IMR-90 (cell line): ENCODE measurements at regions not wholly inside any gene's neighbourhood (a gene's known extent, or its start where the extent isn't known, plus 50 kb on each side); places are given as distances from the start of the nearest gene placed in this dataset.

Experiments
- ATAC-seq: fragments of 200-7000 bp; cut with Tn5 transposase; 2 replicates; pipeline ENCODE4 v1.9.1; 2020; ENCODE audit warnings: low read depth, mild to moderate bottlenecking, moderate library complexity
- BruUV-seq: library from RNA; stranded (reverse); fragments of 400-500 nt; replicated peaks from 2 replicates; lab custom pipeline; 2021; lab: Mats Ljungman, UMichigan
- CTCF ChIA-PET: fragments of 300-600 bp; formaldehyde crosslinking; extraction: SDS; loops from one replicate; lab custom pipeline; 2021; ENCODE audit warnings: antibody characterized with exemption; lab: Yijun Ruan, JAX
- POLR2A ChIA-PET: fragments of 300-600 bp; sonication (Branson Sonifier 250); formaldehyde crosslinking; loops from one replicate; lab custom pipeline; 2022; ENCODE audit warnings: antibody characterized with exemption; ENCODE audit not compliant: unreplicated experiment; lab: Charles Lee
- DNase-seq: peaks from one replicate; pipeline ENCODE4 v3.0.0; 2013
- H2AFZ ChIP-seq: replicated peaks from 2 replicates; pipeline ENCODE3; 2013; ENCODE audit warnings: low read length, mild to moderate bottlenecking; ENCODE audit not compliant: poor library complexity
- H2AK5ac ChIP-seq: 2 replicates; pipeline ENCODE4 v1.6.1; 2013; ENCODE audit warnings: low read depth, low read length, inconsistent platforms
- H2AK9ac ChIP-seq: replicated peaks from 2 replicates; pipeline ENCODE3; 2013; ENCODE audit warnings: mild to moderate bottlenecking, low read depth, low read length, moderate library complexity; ENCODE audit not compliant: poor library complexity
- H2BK120ac ChIP-seq: 2 replicates; pipeline ENCODE4 v1.6.1; 2013; ENCODE audit warnings: low read depth, low read length, inconsistent platforms
- H2BK15ac ChIP-seq: 3 replicates; pipeline ENCODE4 v1.6.1; 2013; ENCODE audit warnings: low read depth, low read length, inconsistent platforms
- H2BK20ac ChIP-seq: 2 replicates; pipeline ENCODE4 v1.6.1; 2013; ENCODE audit warnings: low read depth, mild to moderate bottlenecking, inconsistent platforms, low read length, moderate library complexity
- H2BK5ac ChIP-seq: 2 replicates; pipeline ENCODE4 v1.6.1; 2013; ENCODE audit warnings: mild to moderate bottlenecking, low read depth, low read length, inconsistent platforms; ENCODE audit not compliant: poor library complexity, severe bottlenecking
- H3K14ac ChIP-seq: replicated peaks from 2 replicates; pipeline ENCODE4 v1.6.1; 2013; ENCODE audit warnings: low read depth, low read length, inconsistent platforms
- H3K18ac ChIP-seq: 2 replicates; pipeline ENCODE4 v1.6.1; 2013; ENCODE audit warnings: low read depth, low read length, control low read depth
- H3K23ac ChIP-seq: 2 replicates; pipeline ENCODE4 v1.6.1; 2013; ENCODE audit warnings: low read depth, low read length, inconsistent platforms
- H3K27ac ChIP-seq: 2 replicates; pipeline ENCODE4 v1.5.1; 2013; ENCODE audit warnings: mild to moderate bottlenecking, control low read depth, low read length; ENCODE audit not compliant: insufficient read depth
- H3K27me3 ChIP-seq: 2 replicates; pipeline ENCODE4 v1.6.1; 2013; ENCODE audit warnings: low read length; ENCODE audit not compliant: control insufficient read depth, insufficient read depth
- H3K36me3 ChIP-seq: 2 replicates; pipeline ENCODE4 v1.6.1; 2013; ENCODE audit warnings: low read length, mixed read lengths; ENCODE audit not compliant: control insufficient read depth, insufficient read depth
- H3K4ac ChIP-seq: 2 replicates; pipeline ENCODE4 v1.6.1; 2013; ENCODE audit warnings: low read depth, low read length, inconsistent platforms
- H3K4me1 ChIP-seq: 2 replicates; pipeline ENCODE4 v1.6.1; 2013; ENCODE audit warnings: low read length, mixed read lengths; ENCODE audit not compliant: control insufficient read depth, insufficient read depth
- H3K4me2 ChIP-seq: 2 replicates; pipeline ENCODE4 v1.6.1; 2013; ENCODE audit warnings: low read depth, mild to moderate bottlenecking, control low read depth, low read length, moderate library complexity
- H3K4me3 ChIP-seq: 2 replicates; pipeline ENCODE4 v1.5.1; 2013; ENCODE audit warnings: low read depth, mild to moderate bottlenecking, control low read depth, low read length, moderate library complexity; ENCODE audit not compliant: insufficient read depth
- H3K56ac ChIP-seq: 2 replicates; pipeline ENCODE4 v1.6.1; 2013; ENCODE audit warnings: low read length, inconsistent platforms; ENCODE audit not compliant: insufficient read depth; ENCODE audit errors: extremely low read depth
- H3K79me1 ChIP-seq, 2 experiments: 2 replicates each; pipeline ENCODE4 v1.6.1; 2013; ENCODE audit warnings: low read length in 2 of 2, inconsistent platforms in 1 of 2, low read depth in 1 of 2
- H3K9ac ChIP-seq: 2 replicates; pipeline ENCODE4 v1.6.1; 2013; ENCODE audit warnings: low read depth, low read length, control low read depth
- H3K9me1 ChIP-seq: 2 replicates; pipeline ENCODE4 v1.6.1; 2013; ENCODE audit warnings: low read length, inconsistent platforms; ENCODE audit not compliant: insufficient read depth
- H3K9me3 ChIP-seq: 2 replicates; pipeline ENCODE4 v1.6.1; 2013; ENCODE audit warnings: low read length; ENCODE audit not compliant: control insufficient read depth, insufficient read depth
- H4K20me1 ChIP-seq: 2 replicates; pipeline ENCODE4 v1.6.1; 2013; ENCODE audit warnings: low read length, inconsistent platforms; ENCODE audit not compliant: insufficient read depth
- H4K5ac ChIP-seq: 2 replicates; pipeline ENCODE4 v1.6.1; 2013; ENCODE audit warnings: mild to moderate bottlenecking, low read depth, low read length, control low read depth
- H4K8ac ChIP-seq, 2 experiments: 2 replicates each; pipeline ENCODE4 v1.6.1; 2013; ENCODE audit warnings: low read depth in 2 of 2, low read length in 2 of 2, control low read depth in 1 of 2, inconsistent platforms in 1 of 2
- H4K91ac ChIP-seq: 2 replicates; pipeline ENCODE4 v1.6.1; 2013; ENCODE audit warnings: low read depth, low read length, inconsistent platforms; ENCODE audit not compliant: insufficient read depth
- CEBPB ChIP-seq: IDR thresholded peaks from 2 replicates; pipeline ENCODE4 v1.6.1; 2012; ENCODE audit warnings: low read depth, low read length, improper control_type of control experiment
- ELK1 ChIP-seq: fragments of 150-350 bp; IDR thresholded peaks from 2 replicates; pipeline ENCODE4 v1.6.1; 2016; ENCODE audit warnings: low read depth, mild to moderate bottlenecking, low read length, moderate library complexity, borderline replicate concordance
- NFE2L2 ChIP-seq: fragments of 150-350 bp; IDR thresholded peaks from 2 replicates; pipeline ENCODE4 v1.6.1; 2016; ENCODE audit warnings: low read depth, mild to moderate bottlenecking, low read length
- RCOR1 ChIP-seq: IDR thresholded peaks from 2 replicates; pipeline ENCODE4 v1.6.1; 2012; ENCODE audit warnings: mild to moderate bottlenecking, low read length, improper control_type of control experiment; ENCODE audit not compliant: insufficient replicate concordance
- RFX5 ChIP-seq: IDR thresholded peaks from 2 replicates; pipeline ENCODE4 v1.8.0; 2012; ENCODE audit warnings: low read depth, mild to moderate bottlenecking, low read length, moderate library complexity
- USF2 ChIP-seq: fragments of 150-350 bp; IDR thresholded peaks from 2 replicates; pipeline ENCODE4 v1.6.1; 2017; ENCODE audit warnings: mild to moderate bottlenecking, antibody characterized with exemption, low read length, low read depth
- whole genome bisulfite sequencing, 2 experiments: methylation state at CpG; one replicate each; pipeline versions ENCODE4 v1.1.5 to v1.1.7; 2013; ENCODE audit warnings: missing lambda C conversion rate in 2 of 2; ENCODE audit not compliant: insufficient read length in 1 of 2; ENCODE audit errors: extremely low coverage in 2 of 2; 5-methylcytosine and 5-hydroxymethylcytosine counted together
- dilution Hi-C: fragments of 300-500 bp; cut with HindIII; formaldehyde crosslinking; loops from one replicate; pipeline ENCODE4 v1.14.3; 2018; ENCODE audit warnings: low sequenced_read_pairs; ENCODE audit not compliant: unreplicated experiment
- in situ Hi-C: fragments of 300-500 bp; cut with MboI; formaldehyde crosslinking; loops from 3 replicates; pipeline ENCODE4 v1.14.3; 2019; ENCODE audit warnings: low sequenced_read_pairs, inconsistent platforms, mixed read lengths
- intact Hi-C: fragments of 100-400 bp; cut with micrococcal nuclease; formaldehyde crosslinking; loops from 2 replicates; pipeline ENCODE4 v1.10.0; 2022

- Histone ChIP-seq H3K4ac (no peak overlapping the region), H2BK15ac (no peak overlapping the region), H3K27ac (no peak overlapping the region), H4K8ac (no peak overlapping the region), H3K9me1 (no peaks in the 10 kb centered on the region), H2AFZ (no peak overlapping the region), H3K4me2 (no peak overlapping the region), H4K20me1 (no peaks in the 10 kb centered on the region), H3K23ac (no peak overlapping the region), H2AK9ac (no peak overlapping the region), H3K27me3 (no peaks in the 10 kb centered on the region), H3K9me3 (no peaks in the 10 kb centered on the region), H3K4me3 (no peak overlapping the region), H3K36me3 (no peaks in the 10 kb centered on the region), H3K18ac (no peak overlapping the region), H2BK20ac (no peak overlapping the region), H3K9ac (no peak overlapping the region), H2BK5ac (no peak overlapping the region), H2BK120ac (no peak overlapping the region), H3K14ac (no peak overlapping the region), H3K79me1 (no peaks in the 10 kb centered on the region), H3K56ac (no peak overlapping the region), H4K91ac (no peak overlapping the region), H2AK5ac (no peak overlapping the region), H3K4me1 (no peaks in the 10 kb centered on the region), H4K5ac (no peak overlapping the region)
- TF ChIP-seq CEBPB (no peak), USF2 (no peak), RFX5 (no peak), ELK1 (no peak), NFE2L2 (no peak), RCOR1 (no peak)
- dilution Hi-C loops: no loop called here
- no TSS peak for BruUV-seq
- ChIA-PET POLR2A (no interaction called here), CTCF (no interaction called here)
- in situ Hi-C loops: no loop called here
- intact Hi-C loops: no loop called here
- WGBS, 2 experiments: no CpG with 5 or more reads among the region's 2 CpGs
- no peak for DNase-seq
- no peak for ATAC-seq
Measured at GRCh38 chr7:13602036-13602435, 387.4 kb downstream of the ETV1 start.
